ENCODE measurements at regions not wholly inside any gene's neighbourhood (a gene's known extent, or its start where the extent isn't known, plus 50 kb on each side); places are given as distances from the start of the nearest gene placed in this dataset.

- no peak for TF ChIP-seq CTCF (conservative IDR thresholded peaks at IDR 0.05)
- Mint-ChIP-seq H3K27ac (no peak overlapping the region), H3K36me3 (no peaks in the 10 kb centered on the region), H3K9me3 (no peaks in the 10 kb centered on the region), H3K27me3 (no peaks in the 10 kb centered on the region), H3K4me3 (no peak overlapping the region), H3K4me1 (ENCODE audit: unreplicated experiment) (peaks cover 7% of the 10 kb centered on the region)
- DNase-seq (ENCODE audit: extremely low spot score, unreplicated experiment), result no peak
These were observed 118.9 kb upstream of the PCDH7 start for GRCh38 chr4:30601070-30601865.

GRCh38 chr4:30605616-30606190, 114.5 kb upstream of the PCDH7 start:
- Mint-ChIP-seq H3K9me3 (no peaks in the 10 kb centered on the region), H3K4me3 (no peak overlapping the region), H3K27ac (no peak overlapping the region), H3K27me3 (no peaks in the 10 kb centered on the region), H3K36me3 (no peaks in the 10 kb centered on the region), H3K4me1 (ENCODE audit: unreplicated experiment) (peaks cover under 1% of the 10 kb centered on the region)
- no peak for DNase-seq (ENCODE audit: extremely low spot score, unreplicated experiment)
- no peak for TF ChIP-seq CTCF (conservative IDR thresholded peaks at IDR 0.05)

GRCh38 chr4:30610361-30610760, 109.8 kb upstream of the PCDH7 start:
- Mint-ChIP-seq H3K36me3 (no peaks in the 10 kb centered on the region), H3K4me3 (no peak overlapping the region), H3K9me3 (no peaks in the 10 kb centered on the region), H3K4me1 (ENCODE audit: unreplicated experiment) (no peaks in the 10 kb centered on the region), H3K27ac (no peak overlapping the region), H3K27me3 (no peaks in the 10 kb centered on the region)
- TF ChIP-seq CTCF (conservative IDR thresholded peaks at IDR 0.05), result no peak
- DNase-seq (ENCODE audit: extremely low spot score, unreplicated experiment), result no peak

GRCh38 chr4:30614771-30615170, 105.4 kb upstream of the PCDH7 start:
- H3K27me3 Mint-ChIP-seq, result no peaks in the 10 kb centered on the region
- no peak overlapping the region for H3K27ac Mint-ChIP-seq
- H3K4me1 Mint-ChIP-seq (ENCODE audit: unreplicated experiment), result no peaks in the 10 kb centered on the region
- no peak for TF ChIP-seq CTCF (conservative IDR thresholded peaks at IDR 0.05)
- H3K9me3 Mint-ChIP-seq, result no peaks in the 10 kb centered on the region
- no peak overlapping the region for H3K4me3 Mint-ChIP-seq
- H3K36me3 Mint-ChIP-seq, result no peaks in the 10 kb centered on the region
- DNase-seq (ENCODE audit: extremely low spot score, unreplicated experiment), result no peak

GRCh38 chr4:30616942-30617646, 103.1 kb upstream of the PCDH7 start:
- DNase-seq (ENCODE audit: extremely low spot score, unreplicated experiment), result no peak
- H3K9me3 Mint-ChIP-seq, result no peaks in the 10 kb centered on the region
- TF ChIP-seq CTCF (conservative IDR thresholded peaks at IDR 0.05), result no peak
- H3K27me3 Mint-ChIP-seq, result no peaks in the 10 kb centered on the region
- no peak overlapping the region for H3K4me3 Mint-ChIP-seq
- no peaks in the 10 kb centered on the region for H3K36me3 Mint-ChIP-seq
- no peaks in the 10 kb centered on the region for H3K4me1 Mint-ChIP-seq (ENCODE audit: unreplicated experiment)
- no peak overlapping the region for H3K27ac Mint-ChIP-seq

Measured in type B pancreatic cell (in vitro differentiated cells).